Activated naive CD4-positive, alpha-beta T cell treated with anti-CD3 and anti-CD28 coated beads, Interleukin-2, amount 50 U/mL, for 24 hours (primary cell): ENCODE measurements at regions not wholly inside any gene's neighbourhood (a gene's known extent, or its start where the extent isn't known, plus 50 kb on each side); places are given as distances from the start of the nearest gene placed in this dataset.

Source experiments
- H3K27ac Mint-ChIP-seq: one replicate; pipeline ENCODE4 v1.8.0; 2021; ENCODE audit warnings: mild to moderate bottlenecking, mixed read lengths
- H3K27me3 Mint-ChIP-seq: one replicate; pipeline ENCODE4 v1.8.0; 2021; ENCODE audit warnings: mixed read lengths
- H3K36me3 Mint-ChIP-seq: one replicate; pipeline ENCODE4 v1.8.0; 2021; ENCODE audit warnings: mixed read lengths
- H3K4me1 Mint-ChIP-seq: one replicate; pipeline ENCODE4 v1.8.0; 2021; ENCODE audit warnings: mixed read lengths
- H3K4me3 Mint-ChIP-seq: one replicate; pipeline ENCODE4 v1.8.0; 2021; ENCODE audit warnings: mild to moderate bottlenecking, mixed read lengths
- H3K9me3 Mint-ChIP-seq: one replicate; pipeline ENCODE4 v1.8.0; 2021; ENCODE audit warnings: mixed read lengths

DNA sequence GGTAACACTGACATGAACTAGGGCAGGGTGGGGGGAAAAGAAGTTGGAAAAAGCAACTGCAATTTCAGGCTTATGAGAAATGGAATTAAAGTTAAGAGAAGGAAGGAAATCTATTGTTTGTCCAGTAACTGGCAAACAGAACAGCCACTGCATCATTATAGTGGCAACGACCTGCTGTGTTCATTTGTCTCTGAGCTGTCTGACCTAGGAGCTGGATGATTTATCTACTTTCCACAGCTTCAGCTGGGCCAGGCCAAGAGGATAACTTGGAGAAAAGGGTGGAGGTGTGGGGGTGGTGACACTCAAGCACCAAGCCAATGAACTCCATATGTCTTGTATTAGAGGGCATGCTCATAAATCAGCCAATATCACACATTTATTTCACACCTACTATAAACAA is 291.5 kb upstream of the KLHL29 start:
- H3K27me3 Mint-ChIP-seq = peaks cover 9% of the 10 kb centered on the region
- H3K4me3 Mint-ChIP-seq = no peak overlapping the region
- no peaks in the 10 kb centered on the region for H3K36me3 Mint-ChIP-seq
- no peak overlapping the region for H3K27ac Mint-ChIP-seq
- H3K9me3 Mint-ChIP-seq = peaks cover 9% of the 10 kb centered on the region
- H3K4me1 Mint-ChIP-seq = no peaks in the 10 kb centered on the region

DNA sequence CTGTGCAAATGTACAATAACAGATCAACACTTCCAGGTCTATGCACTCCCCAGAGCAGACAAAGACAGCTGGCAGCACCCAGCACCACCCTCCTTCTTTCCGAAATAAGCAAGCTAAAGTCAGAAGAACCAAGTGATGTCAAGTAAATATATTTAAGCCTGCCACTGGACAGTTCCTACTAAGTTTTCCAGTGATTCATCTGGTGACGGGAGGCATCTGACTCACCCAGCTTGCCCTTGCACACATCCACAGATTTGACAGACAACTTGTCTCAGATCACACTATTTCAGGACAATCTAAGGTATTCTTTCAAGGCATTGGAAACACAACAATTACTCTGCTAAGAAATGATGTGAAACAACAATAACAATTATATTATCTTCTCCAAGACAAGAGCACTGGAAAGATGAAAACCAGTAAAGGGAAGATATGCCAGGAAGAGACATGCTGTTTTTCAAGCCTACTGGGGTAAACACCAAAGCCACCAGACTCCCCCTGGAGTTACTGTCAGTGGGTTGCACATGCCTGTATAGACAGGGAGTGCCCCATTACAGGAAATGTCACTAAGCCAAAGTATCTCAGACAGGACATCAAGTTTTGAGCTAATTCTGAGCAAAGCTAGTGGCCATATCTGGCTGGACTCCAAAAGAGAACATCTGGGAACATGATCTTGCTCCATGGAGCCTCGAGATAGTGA is 287.9 kb upstream of the KLHL29 start:
- H3K4me1 Mint-ChIP-seq = no peaks in the 10 kb centered on the region
- H3K27me3 Mint-ChIP-seq = peaks cover 9% of the 10 kb centered on the region

GRCh38 chr2:23100406-23100805 is 284.6 kb upstream of the KLHL29 start:
- no peaks in the 10 kb centered on the region for H3K4me1 Mint-ChIP-seq
- H3K27me3 Mint-ChIP-seq = peaks cover 3% of the 10 kb centered on the region
- H3K9me3 Mint-ChIP-seq = peaks cover 10% of the 10 kb centered on the region
- no peaks in the 10 kb centered on the region for H3K36me3 Mint-ChIP-seq
- H3K27ac Mint-ChIP-seq = no peak overlapping the region
- H3K4me3 Mint-ChIP-seq = no peak overlapping the region

More for the DNA sequence above, 287.9 kb upstream of the KLHL29 start:
- H3K27ac Mint-ChIP-seq = no peak overlapping the region
- H3K9me3 Mint-ChIP-seq = peaks cover 15% of the 10 kb centered on the region
- H3K36me3 Mint-ChIP-seq = no peaks in the 10 kb centered on the region
- H3K4me3 Mint-ChIP-seq = no peak overlapping the region

- peaks cover 4% of the 10 kb centered on the region for H3K27me3 Mint-ChIP-seq
- no peak overlapping the region for H3K4me3 Mint-ChIP-seq
- H3K4me1 Mint-ChIP-seq = no peaks in the 10 kb centered on the region
- no peak overlapping the region for H3K27ac Mint-ChIP-seq
- peaks cover 2% of the 10 kb centered on the region for H3K36me3 Mint-ChIP-seq
- H3K9me3 Mint-ChIP-seq = peaks cover 4% of the 10 kb centered on the region
Measured at GRCh38 chr2:23106242-23106785, 278.7 kb upstream of the KLHL29 start.

- Mint-ChIP-seq H3K27me3 (peaks cover 6% of the 10 kb centered on the region), H3K4me1 (no peaks in the 10 kb centered on the region)
Measured at GRCh38 chr2:23107327-23107941, 277.5 kb upstream of the KLHL29 start.

DNA sequence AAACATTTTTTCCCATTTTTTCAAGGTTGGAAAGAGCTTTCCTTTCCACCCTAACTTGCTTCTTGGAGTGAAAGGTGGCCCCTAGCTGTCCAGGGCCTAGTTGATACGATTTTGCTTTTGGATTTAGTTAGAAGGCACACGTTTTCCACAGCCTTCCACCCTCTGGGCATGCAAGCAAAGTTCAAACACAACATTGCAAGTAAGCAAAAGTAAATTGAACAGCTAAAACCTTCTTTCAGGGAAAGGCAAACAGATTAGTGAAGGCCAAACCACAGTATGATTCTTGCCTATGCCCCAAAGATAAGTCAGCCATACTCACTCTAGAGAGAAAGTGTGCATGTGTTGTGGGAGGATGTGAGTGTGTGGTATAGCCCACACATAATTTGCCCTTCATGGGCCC is 273.7 kb upstream of the KLHL29 start:
- peaks cover 4% of the 10 kb centered on the region for H3K9me3 Mint-ChIP-seq
- no peaks in the 10 kb centered on the region for H3K4me1 Mint-ChIP-seq
- peaks cover 2% of the 10 kb centered on the region for H3K36me3 Mint-ChIP-seq
- H3K27ac Mint-ChIP-seq = no peak overlapping the region
- H3K4me3 Mint-ChIP-seq = no peak overlapping the region
- peaks cover 13% of the 10 kb centered on the region for H3K27me3 Mint-ChIP-seq

More at GRCh38 chr2:23107327-23107941, 277.5 kb upstream of the KLHL29 start:
- H3K4me3 Mint-ChIP-seq = no peak overlapping the region
- peaks cover 4% of the 10 kb centered on the region for H3K9me3 Mint-ChIP-seq
- peaks cover 2% of the 10 kb centered on the region for H3K36me3 Mint-ChIP-seq
- H3K27ac Mint-ChIP-seq = no peak overlapping the region

- H3K9me3 Mint-ChIP-seq = peaks cover 4% of the 10 kb centered on the region
- H3K27ac Mint-ChIP-seq = no peak overlapping the region
- peaks cover 17% of the 10 kb centered on the region for H3K27me3 Mint-ChIP-seq
- H3K4me3 Mint-ChIP-seq = no peak overlapping the region
- no peaks in the 10 kb centered on the region for H3K4me1 Mint-ChIP-seq
- peaks cover 2% of the 10 kb centered on the region for H3K36me3 Mint-ChIP-seq
Measured at GRCh38 chr2:23112517-23112916, 272.5 kb upstream of the KLHL29 start.

DNA sequence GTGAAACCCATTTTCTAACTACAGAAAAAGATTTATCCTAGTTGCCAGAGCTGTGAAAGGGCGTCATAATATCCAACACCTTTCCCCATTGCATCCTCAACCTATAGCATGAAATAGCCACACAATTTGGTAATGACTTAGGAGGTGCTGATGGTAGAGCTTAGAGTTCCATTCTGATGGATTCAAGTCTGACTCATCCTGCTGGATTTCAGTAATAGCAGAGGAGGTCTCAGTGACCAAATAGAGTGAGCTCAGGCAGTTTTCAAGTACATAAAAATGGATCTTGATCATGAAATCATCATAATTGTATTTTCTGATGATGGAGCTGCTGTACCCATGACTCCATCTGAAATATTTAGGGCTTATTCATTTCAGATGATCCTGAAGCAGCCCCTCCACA is 270.7 kb upstream of the KLHL29 start:
- H3K9me3 Mint-ChIP-seq = peaks cover 4% of the 10 kb centered on the region
- H3K4me1 Mint-ChIP-seq = no peaks in the 10 kb centered on the region
- H3K36me3 Mint-ChIP-seq = peaks cover 2% of the 10 kb centered on the region
- H3K27me3 Mint-ChIP-seq = peaks cover 17% of the 10 kb centered on the region
- H3K27ac Mint-ChIP-seq = no peak overlapping the region
- no peak overlapping the region for H3K4me3 Mint-ChIP-seq

- Mint-ChIP-seq H3K4me3 (no peak overlapping the region), H3K9me3 (no peaks in the 10 kb centered on the region), H3K4me1 (no peaks in the 10 kb centered on the region), H3K27ac (no peak overlapping the region), H3K27me3 (peaks cover 9% of the 10 kb centered on the region), H3K36me3 (no peaks in the 10 kb centered on the region)
Measured at GRCh38 chr2:23118313-23118712, 266.7 kb upstream of the KLHL29 start.

- Mint-ChIP-seq H3K4me3 (no peak overlapping the region), H3K27me3 (peaks cover 6% of the 10 kb centered on the region), H3K27ac (no peak overlapping the region), H3K36me3 (no peaks in the 10 kb centered on the region), H3K9me3 (no peaks in the 10 kb centered on the region), H3K4me1 (no peaks in the 10 kb centered on the region)
Measured at GRCh38 chr2:23118894-23119293, 266.1 kb upstream of the KLHL29 start.

GRCh38 chr2:23120161-23120560 is 264.8 kb upstream of the KLHL29 start:
- no peaks in the 10 kb centered on the region for H3K9me3 Mint-ChIP-seq
- peaks cover 5% of the 10 kb centered on the region for H3K27me3 Mint-ChIP-seq
- no peaks in the 10 kb centered on the region for H3K36me3 Mint-ChIP-seq
- H3K4me3 Mint-ChIP-seq = no peak overlapping the region
- no peak overlapping the region for H3K27ac Mint-ChIP-seq
- H3K4me1 Mint-ChIP-seq = no peaks in the 10 kb centered on the region

GRCh38 chr2:23121968-23122648 is 262.9 kb upstream of the KLHL29 start:
- peaks cover 4% of the 10 kb centered on the region for H3K27me3 Mint-ChIP-seq
- no peak overlapping the region for H3K27ac Mint-ChIP-seq
- no peak overlapping the region for H3K4me3 Mint-ChIP-seq
- no peaks in the 10 kb centered on the region for H3K36me3 Mint-ChIP-seq
- H3K4me1 Mint-ChIP-seq = no peaks in the 10 kb centered on the region
- H3K9me3 Mint-ChIP-seq = no peaks in the 10 kb centered on the region

- no peak overlapping the region for H3K4me3 Mint-ChIP-seq
- peaks cover 4% of the 10 kb centered on the region for H3K27me3 Mint-ChIP-seq
- no peaks in the 10 kb centered on the region for H3K4me1 Mint-ChIP-seq
- H3K27ac Mint-ChIP-seq = no peak overlapping the region
- H3K36me3 Mint-ChIP-seq = no peaks in the 10 kb centered on the region
- no peaks in the 10 kb centered on the region for H3K9me3 Mint-ChIP-seq
Measured at GRCh38 chr2:23122681-23123215, 262.2 kb upstream of the KLHL29 start.

- H3K9me3 Mint-ChIP-seq = no peaks in the 10 kb centered on the region
- H3K4me1 Mint-ChIP-seq = no peaks in the 10 kb centered on the region
- no peak overlapping the region for H3K27ac Mint-ChIP-seq
- H3K27me3 Mint-ChIP-seq = peaks cover 5% of the 10 kb centered on the region
- H3K4me3 Mint-ChIP-seq = no peak overlapping the region
- H3K36me3 Mint-ChIP-seq = no peaks in the 10 kb centered on the region
Measured at GRCh38 chr2:23123686-23124085, 261.3 kb upstream of the KLHL29 start.

- Mint-ChIP-seq H3K27me3 (peaks cover 8% of the 10 kb centered on the region), H3K27ac (no peak overlapping the region), H3K9me3 (no peaks in the 10 kb centered on the region), H3K36me3 (no peaks in the 10 kb centered on the region), H3K4me1 (no peaks in the 10 kb centered on the region), H3K4me3 (no peak overlapping the region)
Measured at GRCh38 chr2:23124214-23124750, 260.7 kb upstream of the KLHL29 start.
